Hematopoietic multipotent progenitor cell (in vitro differentiated cells): ENCODE measurements at regions not wholly inside any gene's neighbourhood (a gene's known extent, or its start where the extent isn't known, plus 50 kb on each side); places are given as distances from the start of the nearest gene placed in this dataset.

Experiments
- DNase-seq, 3 donors: peaks; one replicate each; pipeline ENCODE4 v3.0.0-alpha.2; 2011 to 2015; ENCODE audit warnings: low read depth in 2 of 3, low spot score in 2 of 3

DNA sequence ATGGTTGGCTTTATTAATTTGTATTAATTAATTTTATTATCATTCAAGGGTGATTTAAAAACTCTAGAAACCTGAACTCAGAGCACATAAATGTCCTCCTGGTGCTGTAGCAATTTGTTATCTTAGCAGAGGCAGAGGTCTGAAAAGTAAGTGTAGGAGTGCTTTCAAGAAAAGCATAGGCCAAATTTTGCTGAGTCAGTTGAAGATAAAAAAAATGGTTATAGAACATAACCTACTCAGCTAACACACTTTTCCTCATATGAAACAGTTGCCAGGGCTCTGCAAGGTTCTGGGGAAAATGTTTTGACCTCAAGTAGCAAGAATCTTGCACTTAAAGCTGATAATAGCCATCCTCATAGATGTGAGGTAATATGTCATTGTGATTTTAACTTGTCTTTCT is 53.5 kb upstream of the CHODL start:
- peak in 1 of 3 donors; percentile 31 for DNase-seq

DNA sequence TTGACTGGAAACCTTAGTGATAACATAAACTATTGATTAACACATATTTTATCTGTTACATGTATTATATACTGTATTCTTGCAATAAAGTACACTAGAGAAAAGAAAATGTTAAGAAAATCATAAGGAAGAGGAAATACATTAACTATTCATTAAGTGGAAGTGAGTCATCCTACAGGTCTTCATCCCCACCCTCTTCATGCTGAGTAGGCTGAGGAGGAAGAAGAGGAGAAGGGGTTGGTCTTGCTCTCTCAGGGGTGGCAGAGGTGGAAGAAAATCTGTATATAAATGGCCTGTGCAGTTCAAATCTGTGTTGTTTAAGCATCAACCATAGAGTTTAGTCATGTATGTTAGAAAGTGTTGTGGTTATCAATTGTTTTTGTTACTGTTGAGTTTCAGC is 66.1 kb upstream of the CHODL start:
- no peak for DNase-seq

DNA sequence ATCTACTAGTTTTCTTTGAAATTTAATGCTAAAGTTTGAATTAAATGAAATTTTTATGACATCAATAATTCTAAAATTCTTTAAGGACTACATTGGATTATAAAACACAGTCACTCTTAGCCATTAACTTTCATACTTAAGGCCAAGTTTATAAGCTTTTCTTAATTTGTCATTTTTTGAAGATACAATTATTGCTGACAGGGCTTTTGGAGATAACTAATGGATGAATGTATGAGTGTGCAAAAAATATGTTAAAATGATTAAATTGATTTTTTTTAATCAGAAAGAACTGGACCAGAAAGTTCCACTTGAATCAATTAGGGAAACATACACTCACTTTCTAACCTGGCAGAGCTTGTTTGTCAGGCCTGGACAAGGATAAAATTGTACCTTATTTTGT is 70.3 kb upstream of the CHODL start:
- no peak for DNase-seq

DNA sequence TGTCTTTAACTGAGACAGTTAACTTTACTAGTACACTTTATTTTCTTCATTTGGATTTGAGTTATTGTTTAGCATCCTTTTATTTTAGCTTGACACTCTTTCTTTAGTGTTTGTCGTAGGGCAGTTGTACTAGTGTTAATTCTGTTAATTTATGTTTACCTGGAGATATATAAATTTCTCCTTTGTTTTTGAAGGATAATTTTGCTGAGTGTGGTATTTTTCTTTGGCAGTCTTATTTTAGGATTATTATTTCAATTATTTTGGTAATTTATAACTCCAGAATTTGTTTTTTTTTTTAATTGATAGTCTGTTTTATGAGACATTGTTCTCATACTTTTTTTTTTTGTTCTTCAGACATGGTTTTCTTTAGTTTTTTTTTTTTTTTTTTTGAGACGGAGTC is 73.8 kb upstream of the CHODL start:
- no peak for DNase-seq

DNA sequence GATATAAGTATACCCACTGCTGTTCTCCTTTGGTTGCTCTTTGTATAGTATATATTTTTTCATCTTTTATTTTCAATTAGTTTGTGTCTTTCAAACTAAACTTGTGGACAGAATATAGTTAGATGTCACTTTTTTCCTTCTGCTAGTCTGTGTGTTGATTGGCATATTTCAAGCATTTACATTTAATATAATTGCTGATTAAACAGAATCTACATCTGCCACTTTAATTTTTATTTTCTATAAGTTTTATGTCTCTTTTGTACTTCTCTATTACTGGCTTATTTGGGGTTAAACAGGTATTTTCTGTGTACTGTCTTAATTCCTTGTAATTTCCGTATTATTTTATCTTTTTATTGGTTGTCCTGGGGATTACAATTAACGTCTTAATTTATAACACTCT is 74.4 kb upstream of the CHODL start:
- no peak for DNase-seq

DNA sequence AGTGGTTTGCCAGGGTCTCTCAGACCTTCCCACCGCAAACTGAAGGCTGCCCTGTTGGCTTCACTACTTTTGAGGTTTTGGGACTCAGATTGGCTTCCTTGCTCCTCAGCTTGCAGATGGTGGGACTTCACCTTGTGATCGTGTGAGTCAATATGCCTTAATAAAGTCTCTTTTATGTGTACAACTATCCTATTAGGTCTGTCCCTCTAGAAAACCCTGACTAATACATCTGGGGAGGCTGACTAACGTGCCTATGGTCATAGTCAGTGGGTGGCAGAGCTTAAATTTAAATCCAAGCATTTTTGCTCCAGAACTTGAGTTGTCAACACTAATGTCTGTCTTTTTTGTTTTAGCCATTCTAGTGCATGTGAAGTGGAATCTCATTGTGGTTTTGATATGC is 76.5 kb upstream of the CHODL start:
- DNase-seq = no peak

DNA sequence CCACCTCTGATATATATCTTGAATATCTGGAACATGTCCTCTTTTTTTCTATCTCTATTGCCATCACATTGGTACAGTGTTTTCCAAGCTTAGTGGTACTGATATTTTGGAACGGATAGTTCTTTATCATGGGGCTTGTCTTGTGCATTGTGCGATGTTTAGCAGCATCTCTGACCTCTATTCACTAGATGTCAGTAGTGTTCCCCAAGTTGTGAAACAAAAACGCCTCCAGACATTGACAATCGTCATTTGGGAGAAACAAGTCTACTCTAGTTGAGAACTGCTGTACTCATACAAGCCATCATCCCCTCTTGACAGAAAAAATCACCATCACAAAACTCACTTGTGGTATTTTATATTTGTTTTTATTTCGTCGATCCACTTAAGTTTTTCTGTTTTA is 79.7 kb upstream of the CHODL start:
- no peak for DNase-seq

DNA sequence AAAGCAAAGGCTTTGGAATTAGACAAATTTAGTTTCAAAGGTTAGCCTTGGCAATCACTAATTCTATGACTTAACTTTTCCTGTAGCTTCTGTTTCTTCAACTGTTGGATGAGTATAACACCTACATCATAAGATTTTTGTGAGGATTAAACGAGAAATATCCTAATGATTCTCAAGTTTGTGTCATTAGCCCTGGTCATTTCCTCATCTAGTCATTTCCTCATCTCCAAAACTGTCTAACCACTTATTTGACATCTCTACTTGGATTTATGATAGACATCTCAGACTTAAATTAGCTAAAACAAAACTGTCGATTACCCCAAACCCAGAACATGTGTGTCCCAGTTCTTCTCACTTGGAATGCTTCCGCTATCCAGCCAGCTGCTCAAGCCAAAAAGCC is 80.2 kb upstream of the CHODL start:
- DNase-seq = no peak

DNA sequence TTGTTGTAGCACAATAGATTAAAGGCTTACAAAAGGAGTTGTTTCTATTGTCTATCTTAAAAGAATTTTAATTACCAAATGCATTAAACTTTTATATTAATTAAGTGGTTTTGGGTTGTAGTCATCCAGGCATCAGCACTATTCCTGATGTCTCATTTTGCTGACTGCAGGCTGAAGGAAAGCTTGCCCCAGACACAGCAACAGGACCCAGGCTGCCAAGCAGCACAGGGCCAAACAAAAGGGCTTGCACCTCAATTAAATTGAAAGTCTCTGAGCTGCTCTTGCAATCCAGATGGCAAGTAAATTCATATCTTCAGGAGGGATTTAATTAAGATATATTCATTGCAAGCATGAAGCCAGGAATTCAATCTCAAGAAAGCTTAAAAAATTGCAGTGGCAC is 80.7 kb upstream of the CHODL start:
- no peak for DNase-seq

DNA sequence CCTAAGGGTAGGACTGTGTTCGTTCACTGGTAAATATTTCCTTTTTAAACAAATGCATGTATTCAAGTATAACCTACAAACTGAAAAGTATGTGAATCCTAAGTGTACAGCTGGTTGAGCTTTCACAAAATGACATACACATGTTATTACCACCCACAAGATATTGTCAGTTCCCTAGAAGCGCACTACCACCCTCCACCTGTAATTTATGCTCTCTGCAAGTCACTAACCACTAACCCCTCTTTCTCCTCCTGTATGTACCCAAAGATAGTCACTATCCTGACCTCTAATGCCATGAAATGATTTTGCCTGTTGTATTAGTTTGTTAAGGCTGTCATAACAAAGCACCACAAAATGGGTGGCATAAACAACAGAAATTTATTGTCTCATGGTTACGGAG is 82.8 kb upstream of the CHODL start:
- DNase-seq = no peak

DNA sequence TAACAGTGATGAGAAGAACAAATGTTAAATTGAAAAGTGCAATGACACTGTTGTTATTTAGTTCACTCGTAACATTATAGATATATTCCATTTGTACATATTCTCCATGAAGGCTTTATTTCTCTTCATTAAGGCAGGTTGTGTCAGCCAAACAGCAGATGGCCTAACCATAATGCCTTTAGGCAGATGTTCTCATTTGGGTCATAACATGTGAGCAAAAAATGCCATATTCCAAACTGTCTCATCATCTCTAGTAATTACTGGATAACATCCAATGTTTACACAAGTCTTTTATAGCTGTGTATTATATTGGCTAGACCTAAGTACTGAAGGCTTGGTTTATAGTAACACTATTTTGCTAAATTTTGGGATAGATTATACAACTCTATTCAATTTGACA is 87.2 kb upstream of the CHODL start:
- DNase-seq = no peak

DNA sequence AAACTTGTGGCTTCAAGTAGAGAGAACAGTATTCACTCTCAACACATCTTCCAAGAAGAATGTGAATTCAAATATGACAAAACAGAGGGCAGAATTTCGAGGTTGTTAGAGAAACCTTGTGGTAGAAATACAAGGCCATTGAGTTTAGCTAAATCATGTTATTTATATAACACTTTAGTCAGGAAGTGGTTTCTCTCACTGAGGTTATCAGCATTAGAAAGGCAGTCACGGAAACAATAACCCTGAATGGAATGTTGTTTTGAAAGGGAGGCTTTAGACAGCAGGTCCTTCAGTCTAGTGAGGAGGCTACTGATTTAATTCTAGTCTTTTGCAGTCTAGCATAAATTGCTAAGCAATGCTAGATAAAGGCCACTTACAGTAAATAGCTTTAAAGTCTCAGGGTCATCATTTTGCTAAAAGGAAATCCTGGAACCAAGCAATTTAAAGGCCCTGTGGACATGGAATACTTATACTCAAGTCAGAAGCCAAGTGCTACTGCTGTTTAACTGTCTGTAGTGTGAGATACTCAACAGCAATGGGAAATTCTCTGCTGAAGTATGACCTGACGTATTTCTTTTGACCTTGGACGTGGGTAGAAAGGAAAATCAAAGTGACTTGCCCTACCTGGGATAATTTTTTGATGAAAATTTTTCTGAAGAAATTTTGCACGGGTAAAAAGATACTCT is 89.0 kb upstream of the CHODL start:
- DNase-seq = peak in 2 of 3 donors; percentile 27 to 74

DNA sequence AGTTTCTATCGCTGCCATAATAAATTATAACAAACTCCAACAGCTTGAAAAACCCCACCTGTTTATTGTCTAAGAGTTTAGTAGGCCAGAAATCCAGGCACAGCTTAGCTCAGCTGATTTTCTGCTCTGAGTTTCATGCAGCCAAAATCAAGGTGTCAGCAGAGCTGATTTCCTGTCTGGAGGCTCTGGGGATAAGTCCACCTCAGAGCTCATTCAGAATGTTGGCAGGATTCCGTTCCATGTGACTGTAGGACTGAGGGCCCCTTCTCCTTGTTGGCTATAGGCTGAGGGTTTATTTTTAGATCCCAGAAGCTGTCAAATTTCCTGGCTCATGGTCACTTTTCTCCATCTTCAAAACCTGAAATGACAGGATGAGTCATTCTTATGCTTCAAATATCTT is 91.6 kb upstream of the CHODL start:
- no peak for DNase-seq

DNA sequence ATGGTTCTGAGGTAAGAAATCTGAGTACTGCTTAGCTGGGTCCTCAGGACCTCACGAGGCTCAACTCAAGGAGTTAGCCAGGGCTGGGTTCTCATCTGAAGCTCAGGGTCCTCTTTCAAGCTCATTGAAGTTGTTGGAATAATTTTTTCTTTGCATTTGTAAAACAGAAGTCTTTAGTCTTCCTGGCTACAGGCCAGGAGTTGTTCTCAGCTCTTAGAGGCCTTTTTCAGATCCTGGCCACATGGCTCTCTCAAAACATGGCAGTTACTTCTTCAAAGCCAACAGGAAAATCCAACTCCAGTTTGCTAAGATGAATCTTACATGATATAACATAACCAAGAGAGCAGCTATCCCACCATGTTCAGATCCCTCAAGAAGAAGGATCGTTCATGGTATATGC is 92.3 kb upstream of the CHODL start:
- peak in 1 of 3 donors; percentile 5 for DNase-seq

DNA sequence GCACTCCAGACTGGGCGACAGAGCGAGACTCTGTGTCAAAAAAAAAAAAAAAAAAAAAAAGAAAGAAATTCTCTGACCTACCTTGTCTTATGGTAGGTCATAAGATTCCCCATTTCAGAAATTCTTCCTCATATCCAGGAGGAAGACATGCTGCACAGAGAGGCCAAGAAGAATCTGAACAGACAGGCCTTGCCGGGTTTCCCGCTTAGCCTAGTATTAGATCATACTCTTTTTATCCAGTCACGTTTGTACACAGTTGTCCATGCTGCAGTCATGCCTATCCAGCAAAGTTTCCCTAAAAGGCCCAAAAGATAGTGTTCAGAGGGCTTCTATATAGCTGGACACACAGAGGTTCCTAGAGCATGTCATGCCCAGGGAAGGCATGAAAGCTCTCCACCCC is 93.6 kb upstream of the CHODL start:
- DNase-seq = no peak

DNA sequence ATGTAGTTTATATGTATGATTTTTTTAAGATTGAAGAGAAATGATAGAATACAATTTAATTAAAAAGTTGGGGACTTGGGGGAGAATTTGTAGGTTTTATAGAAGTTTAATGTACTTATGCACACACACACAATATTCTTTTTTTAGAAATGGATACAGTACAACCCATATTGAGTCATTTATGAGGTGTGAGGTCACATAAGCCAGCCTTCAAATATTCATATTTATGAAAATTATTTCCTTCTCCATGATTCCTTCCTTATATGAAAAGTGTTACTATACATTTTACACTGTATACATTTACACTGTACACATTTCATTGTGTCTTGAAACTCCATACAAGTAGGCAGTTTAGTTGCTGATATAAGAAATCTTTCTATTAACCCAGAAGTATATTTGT is 96.2 kb upstream of the CHODL start:
- DNase-seq = no peak

DNA sequence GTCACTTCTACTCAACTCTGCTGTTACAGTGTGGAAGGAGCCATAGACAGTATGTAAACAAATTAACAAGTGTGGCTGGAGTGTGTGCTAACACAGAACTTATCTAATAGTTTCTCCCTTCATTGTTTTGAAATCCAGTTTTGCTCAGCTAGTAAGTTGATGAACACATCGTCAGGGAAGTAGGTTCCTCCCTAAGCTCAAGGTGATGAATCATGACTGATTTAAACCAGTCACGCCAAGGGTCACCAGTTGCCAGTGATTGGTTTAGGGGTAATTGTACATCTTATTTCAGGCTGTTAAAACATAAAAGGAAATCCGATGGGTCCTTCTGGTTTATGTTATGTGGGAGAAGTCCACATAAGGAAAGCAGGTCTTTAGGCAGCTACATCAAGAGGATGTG is 97.0 kb upstream of the CHODL start:
- DNase-seq = no peak

DNA sequence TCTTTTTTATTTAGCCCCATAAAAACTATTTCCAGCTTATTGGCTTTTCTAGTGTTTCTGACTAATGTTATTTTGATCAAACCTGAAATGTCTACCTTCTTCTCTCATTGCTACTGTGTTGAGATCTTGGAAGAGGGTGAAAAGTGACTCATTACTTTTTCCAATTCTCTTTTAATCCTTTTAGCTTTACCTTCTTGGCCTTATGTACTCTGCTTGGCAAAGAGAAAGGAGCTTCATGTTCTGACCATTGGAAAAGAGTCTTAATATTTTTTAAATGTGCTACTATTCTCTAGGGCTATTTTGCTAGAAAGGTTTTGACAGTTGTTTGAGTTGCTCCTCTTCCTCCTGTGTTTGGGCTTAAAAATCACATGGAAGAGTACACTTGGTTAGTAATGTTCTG is 97.8 kb upstream of the CHODL start:
- DNase-seq = no peak

DNA sequence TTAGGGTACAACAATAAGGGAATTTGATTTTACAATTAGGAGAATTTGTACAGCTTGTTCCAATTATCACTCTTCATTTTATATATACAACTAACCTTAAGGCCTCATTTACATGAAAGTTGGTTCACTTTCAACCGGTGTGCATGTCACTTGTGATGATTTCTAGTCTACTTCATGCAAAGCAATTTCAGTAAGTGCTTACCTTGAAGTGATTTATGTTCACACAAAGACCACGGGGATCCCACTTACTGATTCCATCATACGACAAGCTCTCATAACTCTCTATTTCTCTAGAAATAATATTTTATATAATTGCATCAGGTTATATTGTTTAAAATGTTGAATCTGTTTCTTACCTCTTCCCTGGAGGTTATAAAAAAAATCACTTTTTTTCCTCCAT is 100.3 kb upstream of the CHODL start:
- DNase-seq = no peak

DNA sequence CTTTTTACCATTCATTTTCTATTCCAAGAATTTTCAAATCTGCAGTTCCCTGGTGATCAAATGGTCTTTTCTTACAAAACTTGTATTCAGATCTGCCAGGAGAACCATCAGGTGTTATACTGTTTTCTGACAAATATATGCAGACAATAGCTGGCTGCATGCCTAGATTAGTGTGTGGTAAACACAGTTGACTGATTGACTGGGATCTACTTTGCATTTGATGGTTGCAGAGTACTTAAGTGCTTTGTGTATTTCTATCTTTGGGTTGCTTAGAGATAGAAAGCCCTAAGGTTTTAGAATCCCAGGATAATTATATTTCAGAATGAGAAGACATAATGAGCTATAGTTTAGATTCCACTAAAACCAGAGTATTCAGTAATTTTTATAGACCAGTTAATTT is 102.0 kb upstream of the CHODL start:
- no peak for DNase-seq

DNA sequence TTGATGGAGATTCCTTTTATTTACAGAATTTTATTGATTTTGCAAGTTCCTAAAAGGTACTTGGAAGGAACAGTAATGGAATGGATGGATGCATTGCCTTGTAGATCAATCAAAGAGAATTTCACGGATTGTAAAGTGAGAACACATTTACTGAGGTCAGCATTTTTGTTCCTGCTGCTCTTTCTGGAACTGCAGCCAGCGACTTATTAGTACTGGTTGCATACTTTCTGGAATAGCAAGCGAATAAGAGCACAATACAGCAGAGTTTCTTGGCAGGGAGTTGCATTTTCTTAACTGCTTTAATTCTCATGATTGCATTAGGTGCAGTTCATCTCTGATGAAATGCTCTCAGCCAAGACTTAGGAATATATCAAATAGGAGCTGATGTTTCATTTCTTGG is 106.1 kb upstream of the CHODL start:
- no peak for DNase-seq

DNA sequence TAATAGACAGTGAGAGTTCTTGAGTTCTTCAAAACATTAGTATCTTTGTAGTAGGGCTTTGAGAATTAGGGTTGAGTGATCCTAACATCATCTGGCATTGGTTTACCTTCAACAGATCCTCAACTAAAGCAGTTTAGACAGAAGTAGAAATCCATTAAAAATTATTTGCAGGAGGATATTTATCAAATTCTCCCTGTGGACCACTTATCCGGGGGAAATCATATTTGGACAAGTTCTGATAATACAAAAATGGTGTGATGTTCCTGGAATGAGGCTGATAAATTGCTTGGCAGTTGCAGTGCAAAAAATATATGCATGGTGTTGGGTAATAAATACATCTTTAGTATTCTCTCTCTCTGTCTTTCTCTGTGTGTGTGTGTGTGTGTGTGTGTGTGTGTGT is 115.1 kb upstream of the CHODL start:
- DNase-seq = no peak

DNA sequence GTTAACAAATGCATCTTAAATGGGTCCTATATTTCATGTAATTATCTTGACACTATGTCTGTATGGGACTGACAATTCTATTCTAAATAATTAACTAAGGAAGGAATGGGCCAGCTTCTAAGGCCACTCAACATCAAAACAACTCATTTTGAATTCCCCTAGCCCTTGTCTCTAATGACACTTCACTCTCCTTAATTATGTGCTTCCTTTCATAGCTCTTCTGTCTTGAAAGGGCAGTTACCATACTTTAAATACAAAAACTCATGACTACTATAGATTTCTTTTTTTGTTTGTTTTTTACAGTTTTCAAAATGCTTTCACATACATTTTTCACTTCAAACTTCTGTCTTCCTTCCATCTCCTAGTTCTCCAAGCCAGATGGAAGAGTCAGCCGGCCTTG is 126.1 kb upstream of the CHODL start:
- no peak for DNase-seq
